ENCODE measurements at regions not wholly inside any gene's neighbourhood (a gene's known extent, or its start where the extent isn't known, plus 50 kb on each side); places are given as distances from the start of the nearest gene placed in this dataset.

DNA sequence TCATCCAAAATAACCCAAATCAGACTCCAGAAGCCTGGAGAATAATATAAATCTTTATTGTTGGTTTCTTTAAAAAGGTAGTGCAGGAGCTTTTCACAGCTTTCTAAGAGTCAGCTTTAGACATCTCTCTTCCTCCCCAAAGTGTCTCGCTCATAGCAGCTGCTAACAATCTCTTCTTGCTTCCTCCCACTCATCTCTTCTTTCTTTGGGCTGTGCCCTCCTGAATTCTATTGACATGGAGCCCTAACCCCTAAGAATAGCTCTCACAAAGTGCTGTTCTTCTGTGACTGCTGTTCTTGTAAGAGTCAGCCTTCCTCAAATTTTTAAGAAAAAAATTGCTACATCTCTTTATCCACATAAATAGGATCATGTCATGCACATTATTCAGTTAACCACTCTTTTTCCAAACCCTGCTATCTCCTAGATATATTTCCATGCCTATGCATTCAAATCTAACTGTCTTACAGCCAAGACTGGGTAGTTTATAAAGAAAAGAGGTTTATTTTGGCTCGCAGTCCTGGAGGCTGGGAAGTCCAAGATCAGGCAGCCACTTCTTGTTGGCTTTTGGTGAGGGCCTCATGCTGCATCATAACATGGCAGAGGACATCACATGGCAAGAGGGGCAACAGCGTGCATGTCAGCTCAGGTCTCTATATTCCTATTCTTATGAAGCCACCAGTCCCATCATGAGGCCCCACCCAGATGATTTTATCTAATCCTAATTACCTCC is 301.0 kb upstream of the POU3F1 start:
- DNase-seq (ENCODE audit: low read depth in 4 of 4, low spot score in 1 of 4), result no peak

DNA sequence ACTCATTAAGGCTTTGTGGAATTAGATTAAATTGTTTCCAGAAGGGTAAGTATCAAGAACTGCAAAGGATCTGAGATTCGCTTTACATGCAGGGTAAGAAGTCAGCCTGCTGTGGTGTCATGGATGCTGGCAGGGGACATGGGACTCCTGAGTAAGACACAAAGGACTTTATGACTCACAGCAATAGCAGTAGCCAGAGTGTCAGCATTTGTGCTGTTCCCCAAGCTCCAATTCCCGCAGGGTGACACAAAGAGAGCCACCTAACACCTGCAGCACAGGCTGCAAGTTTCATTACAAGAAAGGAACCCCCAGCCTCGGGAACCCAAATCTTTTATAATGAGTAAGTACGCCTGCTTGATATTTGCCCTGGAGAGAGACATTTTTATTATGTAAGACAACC is 298.1 kb upstream of the POU3F1 start:
- DNase-seq (ENCODE audit: low read depth in 4 of 4, low spot score in 1 of 4), result peak in 1 of 4 experiments; percentile 3

DNA sequence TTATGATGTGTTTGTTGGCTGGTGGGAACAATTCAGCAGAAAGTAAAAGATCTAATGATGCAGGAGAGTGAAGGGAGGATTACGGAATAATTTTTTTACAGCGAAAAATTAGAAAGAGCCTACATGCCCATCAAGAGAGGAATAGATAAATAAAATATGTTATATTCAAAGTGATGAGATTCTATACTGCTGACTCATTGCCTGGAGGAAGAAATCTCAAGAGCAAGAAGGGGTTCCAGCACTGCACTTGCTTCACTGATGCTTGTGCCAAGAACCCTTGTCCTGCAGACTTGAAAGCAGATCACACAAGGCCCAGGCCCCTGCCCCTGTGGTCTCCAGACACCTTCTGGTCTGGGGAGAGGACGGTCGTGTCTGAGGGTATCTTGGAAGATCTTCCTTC is 295.1 kb upstream of the POU3F1 start:
- DNase-seq (ENCODE audit: low read depth in 4 of 4, low spot score in 1 of 4), result no peak

DNA sequence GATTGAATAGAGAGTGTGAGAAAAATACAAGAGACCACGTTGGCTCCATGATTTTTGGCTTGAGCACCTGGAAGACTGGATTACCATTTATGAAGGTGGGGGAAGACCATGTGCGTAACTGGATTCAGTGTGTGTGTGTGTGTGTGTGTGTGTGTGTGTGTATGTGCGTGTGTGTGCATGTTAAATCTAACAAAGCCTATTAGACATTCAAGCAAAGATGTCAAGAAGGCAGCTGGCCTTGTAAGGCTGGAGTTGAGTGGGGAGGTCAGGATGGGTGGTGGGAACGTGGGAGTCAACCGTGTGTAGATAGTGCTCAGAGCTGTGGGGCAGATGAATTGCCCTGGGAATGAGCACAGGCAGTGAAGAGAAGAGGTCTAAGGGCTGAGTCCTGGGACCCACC is 293.8 kb upstream of the POU3F1 start:
- DNase-seq (ENCODE audit: low read depth in 4 of 4, low spot score in 1 of 4), result no peak

DNA sequence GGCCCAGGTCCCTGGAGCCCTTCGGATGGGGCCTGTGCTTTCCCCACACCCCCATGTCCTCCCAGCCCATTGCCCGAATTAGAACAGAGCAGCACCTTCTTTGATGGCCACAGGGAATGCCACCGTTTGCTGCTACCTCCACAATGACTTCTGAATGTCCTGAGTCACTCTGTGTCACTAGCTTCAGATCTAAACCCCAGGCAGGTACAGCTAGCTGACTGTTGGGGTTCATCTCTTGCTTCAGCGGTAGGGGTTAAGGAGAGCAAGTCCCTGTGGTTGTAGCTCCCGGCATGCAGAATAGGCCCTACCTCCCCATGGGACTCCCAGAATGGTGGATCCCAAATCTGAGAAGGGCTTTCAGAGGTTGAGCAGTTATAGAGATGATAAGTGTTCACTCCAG is 291.1 kb upstream of the POU3F1 start:
- DNase-seq (ENCODE audit: low read depth in 4 of 4, low spot score in 1 of 4), result no peak

DNA sequence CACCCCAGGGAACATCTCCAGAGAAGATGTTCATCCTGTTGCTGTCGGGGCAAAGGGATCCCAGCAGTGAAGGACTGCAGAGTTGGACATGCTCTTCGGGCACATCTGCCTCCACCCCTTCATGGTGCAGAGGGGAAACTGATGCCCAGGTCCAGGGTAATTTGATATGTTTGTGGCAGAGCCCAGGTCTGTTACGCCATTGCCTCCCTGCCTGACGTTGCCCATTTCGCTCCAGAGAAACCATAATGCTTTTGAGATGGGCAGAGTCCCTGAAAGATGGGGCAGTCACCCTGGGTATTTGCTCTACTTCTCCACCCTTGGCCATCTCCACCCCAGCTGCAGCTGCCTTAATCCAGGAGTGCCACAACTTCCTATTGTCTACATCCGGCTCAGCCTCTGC is 290.4 kb upstream of the POU3F1 start:
- DNase-seq (ENCODE audit: low read depth in 4 of 4, low spot score in 1 of 4), result no peak

DNA sequence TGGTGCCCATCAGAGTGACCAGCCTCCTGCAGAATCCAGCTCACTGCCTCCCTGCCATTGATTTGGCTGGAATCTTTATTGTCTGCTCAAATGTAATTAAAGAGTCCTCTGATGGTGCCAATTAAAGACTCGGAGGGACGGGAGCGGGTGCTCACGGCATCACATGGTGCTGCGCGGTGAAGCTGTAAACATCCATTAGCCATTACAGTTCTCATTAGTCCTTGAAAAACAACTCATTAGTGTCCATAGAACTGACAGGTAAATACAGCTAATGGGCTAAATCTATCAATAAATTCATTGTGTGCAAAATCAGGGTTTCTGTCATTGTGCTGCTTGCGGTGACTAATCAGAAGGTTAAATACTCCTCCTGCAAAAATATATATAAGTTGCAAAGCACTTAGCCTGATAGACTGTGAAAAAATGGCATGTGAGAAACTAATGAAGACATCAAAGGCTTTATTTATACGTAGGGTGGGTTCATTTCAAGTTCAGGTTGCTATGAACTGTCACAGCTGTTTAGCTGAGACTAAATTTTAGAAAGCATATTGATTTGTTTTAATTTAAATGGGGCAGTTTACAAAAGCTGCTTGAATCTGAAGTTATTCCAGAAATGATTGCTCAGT is 289.8 kb upstream of the POU3F1 start:
- DNase-seq (ENCODE audit: low read depth in 4 of 4, low spot score in 1 of 4), result no peak

DNA sequence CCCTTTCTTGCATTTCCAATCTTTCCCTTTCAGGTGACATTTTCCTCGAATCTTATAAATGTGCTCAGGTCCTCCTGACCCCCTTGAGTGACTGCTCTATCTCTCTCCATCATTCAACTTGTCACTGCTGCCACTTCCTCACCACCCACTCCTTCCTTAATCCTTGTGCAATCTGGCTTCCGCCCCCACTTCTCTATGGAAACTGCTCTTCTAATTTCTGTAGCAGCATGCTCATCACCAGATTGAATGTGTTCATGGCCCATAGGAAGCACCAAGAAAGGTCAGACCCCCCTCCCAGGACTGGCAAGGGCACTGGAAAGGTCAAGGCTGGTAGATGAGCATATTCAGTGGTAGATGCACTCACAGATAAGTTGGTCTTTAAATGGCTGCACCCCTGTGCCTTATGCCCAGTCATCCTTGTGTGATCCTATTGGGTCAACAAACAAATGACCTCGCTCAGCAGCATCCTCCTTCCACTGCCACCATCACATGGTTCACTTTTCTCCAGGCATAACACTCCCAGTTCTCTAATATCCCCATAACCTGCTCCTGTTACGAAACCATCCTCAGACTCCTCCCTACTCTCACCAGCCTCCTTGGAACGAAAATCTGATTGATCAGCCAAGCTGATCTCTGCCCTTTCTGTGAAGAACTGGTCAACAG is 288.5 kb upstream of the POU3F1 start:
- DNase-seq (ENCODE audit: low read depth in 4 of 4, low spot score in 1 of 4), result no peak

DNA sequence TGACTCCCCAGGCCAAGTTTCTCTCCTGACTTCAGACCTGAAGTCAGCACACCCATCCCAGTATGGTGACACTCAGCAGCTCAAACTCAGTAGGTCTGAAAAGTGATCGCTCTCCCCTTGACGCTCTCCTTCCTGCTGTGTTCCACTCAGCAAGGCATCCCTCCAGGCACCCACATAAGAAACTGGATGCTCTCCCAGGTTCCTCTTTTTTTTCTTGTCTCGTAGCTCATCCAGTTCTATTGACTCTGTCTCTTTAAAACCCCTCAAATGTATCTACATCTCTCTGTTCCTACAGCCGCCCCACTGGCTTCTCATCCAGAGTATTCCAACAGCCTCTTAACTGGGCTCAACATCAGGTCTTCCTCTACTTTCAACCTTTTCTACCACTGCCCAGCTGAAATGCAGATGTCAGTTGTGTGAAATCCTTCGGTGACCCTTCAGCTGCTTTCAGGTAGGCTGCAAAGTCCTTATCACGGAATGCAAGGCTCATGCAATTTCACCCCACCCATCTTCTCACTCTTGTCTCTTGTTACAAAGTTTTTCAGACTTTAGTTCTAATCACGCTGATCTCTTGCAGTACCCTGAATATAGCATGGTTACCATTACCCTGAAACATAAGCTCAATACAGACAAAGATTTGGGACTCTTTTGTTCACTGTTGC is 286.2 kb upstream of the POU3F1 start:
- no peak for DNase-seq (ENCODE audit: low read depth in 4 of 4, low spot score in 1 of 4)

DNA sequence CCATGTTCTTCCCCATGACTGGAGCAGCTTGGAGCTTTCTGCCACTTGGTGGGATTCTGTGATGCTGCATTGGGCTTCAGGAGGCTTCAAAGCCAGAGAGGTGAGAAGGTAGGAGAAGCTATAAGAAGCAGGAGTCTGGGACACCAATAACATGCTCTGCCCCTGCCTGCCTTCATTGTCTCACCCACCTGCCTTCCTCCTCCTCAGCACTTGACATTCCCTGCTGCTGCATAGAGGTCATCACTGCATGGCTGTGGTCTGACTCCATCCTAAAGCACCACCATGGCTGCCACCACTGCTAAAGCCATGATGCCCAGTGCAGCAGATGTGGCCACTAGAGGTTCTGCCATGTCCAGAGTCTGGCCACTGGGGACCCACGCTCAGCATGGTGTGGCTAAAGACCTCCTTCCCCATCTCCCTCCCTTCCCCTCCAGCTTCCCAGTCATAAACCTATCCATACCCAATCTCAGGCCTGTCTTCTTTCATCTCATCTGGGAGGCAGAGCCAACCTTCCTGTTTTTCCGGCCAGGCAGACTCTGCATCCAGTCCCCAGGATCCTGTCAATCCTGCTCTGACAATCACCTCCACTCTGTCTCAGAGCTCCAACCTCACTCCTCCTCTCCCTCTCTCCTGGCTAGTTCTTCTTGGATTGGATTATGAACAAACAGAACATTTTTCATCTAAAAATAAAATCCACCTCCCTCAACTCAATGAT is 285.1 kb upstream of the POU3F1 start:
- no peak for DNase-seq (ENCODE audit: low read depth in 4 of 4, low spot score in 1 of 4)

DNA sequence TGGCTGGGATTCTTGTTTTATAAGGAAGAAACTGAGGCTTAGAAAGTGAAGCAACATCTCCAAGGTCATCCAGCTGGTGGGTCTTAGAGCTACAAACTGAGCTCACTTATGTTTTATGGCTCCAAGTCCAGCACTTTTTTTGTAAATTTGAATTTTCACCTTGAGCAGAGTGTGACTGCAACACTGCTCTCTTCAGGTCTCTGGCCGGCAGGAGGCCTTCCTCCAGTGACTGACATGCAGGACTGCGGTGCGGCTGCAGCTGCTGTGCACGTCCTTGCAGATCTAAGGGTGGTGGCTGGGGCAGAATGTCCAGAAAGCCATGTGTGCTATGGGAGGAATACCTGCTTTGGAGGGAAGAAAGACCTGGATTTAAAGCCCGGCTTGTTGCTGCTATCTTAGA is 284.2 kb upstream of the POU3F1 start:
- DNase-seq (ENCODE audit: low read depth in 4 of 4, low spot score in 1 of 4), result no peak

DNA sequence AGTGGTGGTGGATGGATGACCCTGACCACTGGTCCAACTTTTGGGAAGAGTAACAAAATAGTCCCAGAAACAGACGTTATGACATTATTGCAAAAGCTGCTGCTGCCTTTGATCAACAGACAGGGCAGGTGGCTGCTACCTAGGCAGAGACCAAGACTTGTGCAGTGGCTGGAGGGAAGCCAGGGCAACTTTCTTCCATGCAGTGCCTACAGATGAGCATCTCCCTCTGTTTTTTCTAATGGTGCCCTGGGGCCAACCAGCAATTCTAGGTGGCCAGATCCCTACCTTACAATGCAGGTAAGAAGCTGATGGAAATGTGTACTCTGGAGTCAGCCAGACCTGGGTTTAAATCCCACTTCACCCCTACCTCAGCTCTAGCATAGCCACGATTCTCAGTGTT is 283.1 kb upstream of the POU3F1 start:
- no peak for DNase-seq (ENCODE audit: low read depth in 4 of 4, low spot score in 1 of 4)

DNA sequence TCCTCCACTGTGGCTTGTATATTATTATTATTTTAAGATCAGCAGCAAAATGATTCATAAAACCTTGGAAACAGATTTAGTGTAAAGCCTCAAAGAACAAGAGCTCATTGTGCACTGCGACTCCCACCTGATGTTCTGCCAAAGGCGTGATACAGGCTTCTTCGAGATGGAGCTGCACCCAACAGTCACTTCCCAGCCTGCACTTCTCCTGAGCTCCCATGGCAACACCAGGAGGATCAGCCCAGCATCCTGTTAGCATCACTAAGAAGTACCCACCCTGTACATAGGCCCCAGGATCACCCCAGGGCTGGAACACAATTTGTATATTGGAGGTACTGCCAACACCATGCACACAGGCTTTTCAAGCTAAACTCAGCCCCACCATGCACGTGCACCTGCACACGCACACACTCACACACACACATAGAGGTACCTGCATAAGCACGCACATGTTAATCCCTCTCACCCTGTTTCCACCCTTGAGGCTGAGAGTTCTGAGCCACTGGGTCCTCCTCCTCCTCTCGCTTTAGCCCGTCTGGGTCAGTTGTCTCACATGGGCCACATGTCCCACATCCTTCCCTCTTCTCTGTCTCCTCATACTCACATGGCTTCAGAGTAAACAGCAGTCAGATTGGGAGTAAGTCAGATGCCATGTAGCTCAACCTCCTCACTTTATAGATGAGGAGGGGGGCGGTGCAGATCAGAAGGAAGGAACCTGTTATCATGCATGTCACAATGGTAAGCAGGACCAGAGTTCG is 281.9 kb upstream of the POU3F1 start:
- no peak for DNase-seq (ENCODE audit: low read depth in 4 of 4, low spot score in 1 of 4)

DNA sequence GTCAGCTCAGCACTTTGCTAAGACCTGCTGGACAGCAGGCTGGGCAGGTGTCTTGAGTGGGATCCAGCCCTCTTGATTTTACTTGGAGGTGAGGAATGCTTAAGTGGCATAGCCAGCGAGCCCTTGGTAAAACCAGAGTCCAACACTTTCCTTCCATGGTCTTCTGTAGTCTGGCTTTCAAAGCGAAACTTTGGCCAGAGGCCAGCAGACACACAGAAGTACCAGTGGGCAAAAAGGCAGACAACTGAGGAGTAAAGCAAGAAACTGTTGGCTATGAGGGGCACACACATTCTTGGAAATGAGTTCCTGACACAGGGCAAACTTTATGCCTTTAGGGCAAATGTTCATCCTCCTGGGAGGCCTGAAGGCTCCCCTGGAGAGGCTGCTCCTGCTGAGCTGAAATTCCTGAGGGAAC is 281.0 kb upstream of the POU3F1 start:
- DNase-seq (ENCODE audit: low read depth in 4 of 4, low spot score in 1 of 4), result no peak

DNA sequence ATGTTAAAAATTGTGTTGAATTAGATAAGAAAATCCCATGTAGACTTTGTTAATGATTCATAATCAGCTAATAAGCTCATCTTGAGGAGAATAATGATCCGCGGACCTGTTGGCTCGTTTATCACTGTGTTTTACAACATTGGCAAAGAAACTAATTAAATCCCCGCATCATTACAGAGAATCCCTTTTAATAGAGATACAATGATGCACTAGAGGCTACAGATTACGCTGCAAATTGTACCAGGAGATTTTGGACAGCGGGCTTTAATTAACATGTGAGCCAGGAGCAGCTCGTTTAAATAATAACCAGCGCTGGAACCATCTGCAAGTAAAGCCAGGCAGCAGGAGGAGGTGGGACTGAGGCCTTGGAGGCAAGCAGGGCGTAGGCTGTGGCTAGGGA is 280.3 kb upstream of the POU3F1 start:
- DNase-seq (ENCODE audit: low read depth in 4 of 4, low spot score in 1 of 4), result no peak

DNA sequence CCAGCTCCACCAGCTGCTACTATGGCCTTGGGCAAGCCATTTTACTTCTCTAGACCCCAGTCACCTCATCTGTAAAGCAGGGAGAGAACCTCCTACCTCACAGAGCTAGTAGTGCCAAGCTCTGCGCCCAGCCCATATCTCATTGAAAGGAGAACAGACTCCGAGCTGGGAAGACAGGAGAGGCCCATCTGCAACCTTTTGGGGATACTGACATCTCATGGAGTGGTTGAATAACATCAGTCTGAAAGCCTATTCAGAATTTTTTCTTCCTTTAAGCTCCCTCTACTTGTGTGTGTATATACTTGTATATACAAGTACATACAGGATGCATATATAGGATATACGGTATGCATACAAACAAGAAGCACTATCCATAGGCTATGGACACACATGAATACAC is 279.5 kb upstream of the POU3F1 start:
- no peak for DNase-seq (ENCODE audit: low read depth in 4 of 4, low spot score in 1 of 4)

DNA sequence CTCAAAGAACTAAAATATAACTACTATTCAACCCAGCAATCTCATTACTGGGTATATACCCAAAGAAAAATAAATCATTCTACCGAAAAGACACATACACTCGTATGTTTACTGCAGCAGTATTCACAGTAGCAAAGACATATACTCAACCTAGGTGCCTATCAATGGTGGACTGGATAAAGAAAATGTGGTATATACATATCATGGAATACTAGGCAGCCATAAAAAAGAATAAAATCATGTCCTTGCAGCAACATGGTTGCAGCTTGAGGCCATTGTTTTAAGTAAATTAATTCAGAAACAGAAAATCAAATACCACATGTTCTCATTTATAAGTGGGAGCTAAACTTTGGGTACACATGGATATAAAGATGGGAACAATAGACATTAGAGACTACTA is 266.2 kb upstream of the POU3F1 start:
- no peak for DNase-seq (ENCODE audit: low read depth in 4 of 4, low spot score in 1 of 4)

DNA sequence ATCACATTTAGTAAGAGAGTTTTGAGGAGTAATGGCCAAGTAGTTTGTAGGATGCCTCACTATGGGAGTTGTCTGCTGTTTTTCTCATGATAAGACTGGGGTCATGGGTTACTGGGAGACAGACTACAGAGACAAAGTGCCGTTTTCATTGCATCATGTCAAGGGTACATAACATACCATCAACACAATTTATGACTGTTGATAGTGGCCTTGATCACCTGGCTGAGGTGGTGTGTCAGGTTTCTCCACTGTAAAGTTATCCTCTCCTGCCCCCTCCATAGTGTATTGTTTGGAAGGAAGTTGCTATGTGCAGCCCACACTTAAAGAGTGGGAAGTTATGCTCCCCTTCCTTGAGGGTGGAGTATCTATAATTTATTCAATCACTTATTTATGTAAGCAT is 263.5 kb upstream of the POU3F1 start:
- DNase-seq (ENCODE audit: low read depth in 4 of 4, low spot score in 1 of 4), result no peak

DNA sequence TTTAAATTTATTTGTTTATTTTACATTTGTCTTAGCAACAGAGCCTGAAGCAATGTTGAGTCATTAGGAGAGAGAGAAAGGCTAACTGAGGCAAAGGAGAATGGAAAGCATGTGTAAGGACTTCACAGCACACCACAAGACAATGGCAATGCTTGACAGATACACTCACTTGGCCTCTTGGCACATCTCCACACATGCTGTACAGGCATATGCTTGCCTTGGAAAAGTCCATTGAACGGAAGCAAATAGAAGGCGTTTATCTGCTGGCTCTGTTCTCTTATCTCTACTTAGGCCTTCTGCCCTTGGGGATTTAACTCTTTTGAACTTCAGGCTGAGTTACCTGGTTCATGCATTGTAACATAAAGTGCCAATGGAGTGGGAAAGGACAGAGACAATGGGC is 262.2 kb upstream of the POU3F1 start:
- DNase-seq (ENCODE audit: low read depth in 4 of 4, low spot score in 1 of 4), result no peak

DNA sequence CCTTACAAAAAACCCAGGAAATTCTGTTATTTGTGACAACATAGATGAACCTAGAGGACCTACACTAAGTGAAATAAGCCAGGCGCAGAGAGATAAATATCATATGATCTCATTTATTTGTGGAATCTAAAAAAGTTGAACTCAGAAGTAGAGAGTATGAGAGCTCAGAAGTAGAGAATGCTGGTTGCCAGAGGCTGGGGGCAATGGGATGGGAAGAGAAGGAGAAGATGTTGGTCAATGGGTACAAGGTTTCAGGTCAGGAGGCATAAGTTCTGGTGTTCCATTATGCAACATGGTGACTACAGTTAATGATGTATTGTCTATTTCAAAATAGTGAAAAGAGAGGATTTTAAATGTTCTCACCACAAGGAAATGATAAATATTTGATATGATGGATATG is 259.1 kb upstream of the POU3F1 start:
- DNase-seq (ENCODE audit: low read depth in 4 of 4, low spot score in 1 of 4), result no peak

DNA sequence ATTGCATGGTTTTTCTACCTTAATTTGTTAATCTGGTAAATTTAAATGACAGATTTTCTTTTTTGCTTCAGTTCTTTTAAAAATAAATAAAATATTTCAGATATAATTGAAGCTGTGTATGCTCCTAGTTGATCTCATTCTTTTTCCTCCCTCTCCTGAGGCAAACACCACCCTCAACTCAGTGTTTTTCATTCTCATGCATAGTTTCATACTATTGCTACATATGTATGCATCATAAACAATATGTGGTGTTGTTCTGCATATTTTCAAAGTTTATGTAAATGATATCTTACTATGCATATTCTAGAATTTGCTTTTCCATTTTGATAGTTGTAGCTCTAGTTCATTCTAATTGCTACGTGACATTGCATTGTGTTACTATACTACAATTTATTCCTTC is 257.2 kb upstream of the POU3F1 start:
- DNase-seq (ENCODE audit: low read depth in 4 of 4, low spot score in 1 of 4), result no peak

All from stimulated activated CD4-positive, alpha-beta T cell treated with anti-CD3 and anti-CD28 coated beads, Interleukin-1b, Interleukin-23, amount 100 ng/mL, for 24 hours (primary cell).